HG02884 (cell line): ENCODE measurements at regions not wholly inside any gene's neighbourhood (a gene's known extent, or its start where the extent isn't known, plus 50 kb on each side); places are given as distances from the start of the nearest gene placed in this dataset.

Source experiments
- ATAC-seq: cut with Tn5 transposase; IDR thresholded peaks from one replicate; pipeline ENCODE4 v1.9.1; 2021; ENCODE audit warnings: mild to moderate bottlenecking, moderate library complexity; ENCODE audit not compliant: unreplicated experiment

- ATAC-seq, result no peak
These were observed 148.9 kb downstream of the CEBPB start for GRCh38 chr20:50339466-50339901.

- ATAC-seq, result no peak
These were observed 149.9 kb downstream of the CEBPB start for GRCh38 chr20:50340541-50340940.

- no peak for ATAC-seq
These were observed 150.4 kb downstream of the CEBPB start for GRCh38 chr20:50341050-50341449.

- ATAC-seq, result no peak
These were observed 151.4 kb downstream of the CEBPB start for GRCh38 chr20:50341880-50342637.

GRCh38 chr20:50342638-50343102 lies 152.0 kb downstream of the CEBPB start:
- no peak for ATAC-seq

GRCh38 chr20:50343125-50343489 lies 152.5 kb downstream of the CEBPB start:
- no peak for ATAC-seq

- no peak for ATAC-seq
These were observed 153.0 kb downstream of the CEBPB start for GRCh38 chr20:50343490-50344179.

GRCh38 chr20:50344232-50345071 lies 153.8 kb downstream of the CEBPB start:
- ATAC-seq, result no peak

GRCh38 chr20:50345712-50346373 lies 155.2 kb downstream of the CEBPB start:
- no peak for ATAC-seq

GRCh38 chr20:50346374-50347283 lies 156.0 kb downstream of the CEBPB start:
- ATAC-seq, result no peak

GRCh38 chr20:50347284-50348063 lies 156.8 kb downstream of the CEBPB start:
- no peak for ATAC-seq

GRCh38 chr20:50348096-50348495 lies 157.5 kb downstream of the CEBPB start:
- ATAC-seq, result no peak

GRCh38 chr20:50350510-50351249 lies 159.5 kb upstream of the PTPN1 start:
- ATAC-seq, result no peak

GRCh38 chr20:50351541-50351940 lies 158.6 kb upstream of the PTPN1 start:
- no peak for ATAC-seq

GRCh38 chr20:50353289-50353961 lies 156.8 kb upstream of the PTPN1 start:
- no peak for ATAC-seq

GRCh38 chr20:50354721-50355589 lies 155.2 kb upstream of the PTPN1 start:
- ATAC-seq, result no peak
